SK-N-SH (cell line): ENCODE measurements at regions not wholly inside any gene's neighbourhood (a gene's known extent, or its start where the extent isn't known, plus 50 kb on each side); places are given as distances from the start of the nearest gene placed in this dataset.

Experiments used
- CTCF ChIA-PET: fragments of 300-600, 350-600 bp; formaldehyde crosslinking; extraction: SDS; loops from one replicate; lab custom pipeline; 2021; lab: Yijun Ruan, JAX
- POLR2A ChIA-PET: fragments of 350-600 bp; sonication (Branson Sonifier 250); formaldehyde crosslinking; extraction: SDS; loops from one replicate; lab custom pipeline; 2020; ENCODE audit warnings: antibody characterized with exemption, inconsistent platforms; lab: Yijun Ruan, JAX
- DNase-seq: peaks from one replicate; pipeline ENCODE4 v3.0.0; 2012
- H2AFZ ChIP-seq: fragments of 200-600 bp; sonication (generic); 2 replicates; pipeline ENCODE4 v1.8.1; 2016; ENCODE audit warnings: antibody characterized with exemption, mild to moderate bottlenecking, low read depth
- H3F3A ChIP-seq: fragments of 200-600 bp; sonication (generic); replicated peaks from 2 replicates; pipeline ENCODE3; 2016; ENCODE audit warnings: antibody characterized with exemption, mild to moderate bottlenecking; ENCODE audit not compliant: insufficient read depth
- H3K27ac ChIP-seq, 2 experiments: fragments of 200-500 bp in 1 of 2; fragments of 200-600 bp in 1 of 2; sonication (Bioruptor generic) in 1 of 2; sonication (generic), shearing (Covaris generic) in 1 of 2; 2 replicates each; pipeline versions ENCODE4 v1.5.1 to v1.6.1; 2014 to 2016; ENCODE audit warnings: low read depth in 2 of 2, inconsistent platforms in 1 of 2, low read length in 1 of 2, mild to moderate bottlenecking in 1 of 2, mixed read lengths in 1 of 2
- H3K27me3 ChIP-seq: fragments of 200-600 bp; sonication (generic), shearing (Covaris generic); 2 replicates; pipeline ENCODE4 v1.6.1; 2016; ENCODE audit warnings: mixed run types; ENCODE audit not compliant: insufficient read depth
- H3K36me3 ChIP-seq, 2 experiments: fragments of 200-500 bp in 1 of 2; fragments of 200-600 bp in 1 of 2; sonication (Bioruptor generic) in 1 of 2; sonication (generic) in 1 of 2; replicated peaks in 1 of 2; 2 replicates each; pipeline versions ENCODE3 to v1.5.1; 2014 to 2016; ENCODE audit warnings: low read length in 1 of 2, mild to moderate bottlenecking in 1 of 2; ENCODE audit not compliant: insufficient read depth in 2 of 2, control insufficient read depth in 1 of 2
- H3K4me1 ChIP-seq, 2 experiments: fragments of 200-500 bp in 1 of 2; fragments of 200-600 bp in 1 of 2; sonication (Bioruptor generic) in 1 of 2; sonication (generic), shearing (Covaris generic) in 1 of 2; 2 replicates each; pipeline versions ENCODE4 v1.5.1 to v1.6.1; 2014 to 2016; ENCODE audit warnings: low read depth in 1 of 2, low read length in 1 of 2, mixed run types in 1 of 2; ENCODE audit not compliant: insufficient read depth in 2 of 2, control insufficient read depth in 1 of 2
- H3K4me2 ChIP-seq: fragments of 200-600 bp; sonication (generic), shearing (Covaris generic); 2 replicates; pipeline ENCODE4 v1.6.1; 2017; ENCODE audit warnings: mixed run types
- H3K4me3 ChIP-seq, 2 experiments: fragments of 200-500 bp in 1 of 2; fragments of 200-600 bp in 1 of 2; sonication (Bioruptor generic) in 1 of 2; sonication (generic), shearing (Covaris generic) in 1 of 2; 2 replicates each; pipeline versions ENCODE4 v1.5.1 to v1.8.1; 2014 to 2016; ENCODE audit warnings: low read depth in 2 of 2, inconsistent platforms in 1 of 2, low read length in 1 of 2, mild to moderate bottlenecking in 1 of 2, mixed read lengths in 1 of 2, moderate library complexity in 1 of 2
- H3K79me2 ChIP-seq: fragments of 200-600 bp; sonication (generic); 2 replicates; pipeline ENCODE4 v1.8.1; 2017; ENCODE audit warnings: mild to moderate bottlenecking; ENCODE audit not compliant: insufficient read depth
- H3K9ac ChIP-seq: fragments of 200-600 bp; sonication (generic); 2 replicates; pipeline ENCODE4 v1.6.1; 2017; ENCODE audit warnings: mixed run types
- H3K9me2 ChIP-seq: fragments of 200-600 bp; sonication (generic); 2 replicates; pipeline ENCODE4 v1.6.1; 2017; ENCODE audit warnings: mixed run types
- H3K9me3 ChIP-seq: fragments of 200-600 bp; sonication (generic); 2 replicates; pipeline ENCODE4 v1.6.1; 2017; ENCODE audit warnings: mixed run types, mild to moderate bottlenecking, moderate library complexity
- H4K20me1 ChIP-seq: fragments of 200-600 bp; sonication (generic); 2 replicates; pipeline ENCODE4 v1.6.1; 2017; ENCODE audit warnings: mild to moderate bottlenecking, mixed run types; ENCODE audit not compliant: insufficient read depth
- FOSL2 ChIP-seq: IDR thresholded peaks from 2 replicates; pipeline ENCODE4 v1.4.0; 2012; ENCODE audit warnings: low read depth, mild to moderate bottlenecking, moderate library complexity, borderline replicate concordance
- MXI1 ChIP-seq: IDR thresholded peaks from 2 replicates; pipeline ENCODE4 v1.6.1; 2012; ENCODE audit warnings: mild to moderate bottlenecking, low read depth, low read length, improper control_type of control experiment
- RFX5 ChIP-seq: IDR thresholded peaks from 2 replicates; pipeline ENCODE4 v1.6.1; 2012; ENCODE audit warnings: mild to moderate bottlenecking, improper control_type of control experiment, low read length
- SIN3A ChIP-seq: IDR thresholded peaks from 2 replicates; pipeline ENCODE4 v1.6.1; 2012; ENCODE audit warnings: low read depth, mild to moderate bottlenecking, low read length, moderate library complexity, borderline replicate concordance
- TAF1 ChIP-seq: IDR thresholded peaks from 2 replicates; pipeline ENCODE4 v1.6.1; 2012; ENCODE audit warnings: low read depth, mild to moderate bottlenecking, low read length, moderate library complexity, borderline replicate concordance
- TCF12 ChIP-seq: IDR thresholded peaks from 2 replicates; pipeline ENCODE4 v1.4.0; 2012
- TEAD4 ChIP-seq: IDR thresholded peaks from 2 replicates; pipeline ENCODE4 v1.4.0; 2012; ENCODE audit warnings: mild to moderate bottlenecking, borderline replicate concordance; ENCODE audit not compliant: insufficient read depth
- YY1 ChIP-seq: IDR thresholded peaks from 2 replicates; pipeline ENCODE4 v1.4.0; 2012; ENCODE audit warnings: low read depth, mild to moderate bottlenecking
- WGBS: methylation state at CpG from one replicate; pipeline ENCODE4 v1.1.6; 2017; ENCODE audit warnings: low lambda C conversion rate; 5-methylcytosine and 5-hydroxymethylcytosine counted together
- TF ChIP-seq, protein P1 (sequence below): fragments of 200-600 bp; sonication (generic); IDR thresholded peaks from 2 replicates; pipeline ENCODE4 v1.6.1; 2017; ENCODE audit warnings: antibody characterized with exemption, mild to moderate bottlenecking, moderate library complexity
- TF ChIP-seq, protein P2 (sequence below): IDR thresholded peaks from 2 replicates; pipeline ENCODE4 v1.4.0; 2012; ENCODE audit warnings: low read depth, borderline replicate concordance
- TF ChIP-seq, protein P3 (sequence below): fragments of 150-350 bp; IDR thresholded peaks from 2 replicates; pipeline ENCODE4 v1.6.1; 2016; ENCODE audit warnings: mild to moderate bottlenecking, low read depth, low read length

DNA sequence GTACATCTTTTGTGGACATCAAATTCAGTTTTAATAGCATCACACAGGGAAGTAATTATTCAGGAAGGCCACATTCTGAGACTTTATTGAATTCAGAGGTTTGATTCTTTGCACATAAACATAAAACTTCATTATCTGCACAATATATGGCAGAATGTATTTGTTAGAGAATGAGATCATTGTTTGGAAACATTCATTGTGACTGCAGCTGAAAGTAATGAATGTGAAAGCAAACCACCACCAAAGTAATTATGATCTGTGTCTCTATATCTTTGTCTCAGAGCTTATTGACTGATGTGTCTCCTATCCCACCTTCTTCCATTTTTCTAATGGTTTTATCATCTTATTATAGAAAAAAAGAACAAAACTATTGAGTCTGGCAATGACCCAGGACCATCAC is 340.9 kb upstream of the PCDH15 start:
- no peaks in the 10 kb centered on the region for H3K79me2 ChIP-seq
- H3K4me1 ChIP-seq: no peaks in the 10 kb centered on the region
- ChIA-PET CTCF (interaction anchor here (1.0 kb wide), 2 partner anchors 9 to 50 kb away, joined by 3 to 4 read pairs; no protein-coding TSS in a partner anchor), POLR2A (no interaction called here)
- no peak for TF ChIP-seq TCF12
- TF ChIP-seq SIN3A: no peak
- TF ChIP-seq, protein P1, sequence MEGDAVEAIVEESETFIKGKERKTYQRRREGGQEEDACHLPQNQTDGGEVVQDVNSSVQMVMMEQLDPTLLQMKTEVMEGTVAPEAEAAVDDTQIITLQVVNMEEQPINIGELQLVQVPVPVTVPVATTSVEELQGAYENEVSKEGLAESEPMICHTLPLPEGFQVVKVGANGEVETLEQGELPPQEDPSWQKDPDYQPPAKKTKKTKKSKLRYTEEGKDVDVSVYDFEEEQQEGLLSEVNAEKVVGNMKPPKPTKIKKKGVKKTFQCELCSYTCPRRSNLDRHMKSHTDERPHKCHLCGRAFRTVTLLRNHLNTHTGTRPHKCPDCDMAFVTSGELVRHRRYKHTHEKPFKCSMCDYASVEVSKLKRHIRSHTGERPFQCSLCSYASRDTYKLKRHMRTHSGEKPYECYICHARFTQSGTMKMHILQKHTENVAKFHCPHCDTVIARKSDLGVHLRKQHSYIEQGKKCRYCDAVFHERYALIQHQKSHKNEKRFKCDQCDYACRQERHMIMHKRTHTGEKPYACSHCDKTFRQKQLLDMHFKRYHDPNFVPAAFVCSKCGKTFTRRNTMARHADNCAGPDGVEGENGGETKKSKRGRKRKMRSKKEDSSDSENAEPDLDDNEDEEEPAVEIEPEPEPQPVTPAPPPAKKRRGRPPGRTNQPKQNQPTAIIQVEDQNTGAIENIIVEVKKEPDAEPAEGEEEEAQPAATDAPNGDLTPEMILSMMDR: no peak
- TF ChIP-seq FOSL2: no peak
- no peak for TF ChIP-seq RFX5
- TF ChIP-seq, protein P2, sequence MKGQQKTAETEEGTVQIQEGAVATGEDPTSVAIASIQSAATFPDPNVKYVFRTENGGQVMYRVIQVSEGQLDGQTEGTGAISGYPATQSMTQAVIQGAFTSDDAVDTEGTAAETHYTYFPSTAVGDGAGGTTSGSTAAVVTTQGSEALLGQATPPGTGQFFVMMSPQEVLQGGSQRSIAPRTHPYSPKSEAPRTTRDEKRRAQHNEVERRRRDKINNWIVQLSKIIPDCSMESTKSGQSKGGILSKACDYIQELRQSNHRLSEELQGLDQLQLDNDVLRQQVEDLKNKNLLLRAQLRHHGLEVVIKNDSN: no peak
- no peak for TF ChIP-seq TEAD4
- TF ChIP-seq, protein P3, sequence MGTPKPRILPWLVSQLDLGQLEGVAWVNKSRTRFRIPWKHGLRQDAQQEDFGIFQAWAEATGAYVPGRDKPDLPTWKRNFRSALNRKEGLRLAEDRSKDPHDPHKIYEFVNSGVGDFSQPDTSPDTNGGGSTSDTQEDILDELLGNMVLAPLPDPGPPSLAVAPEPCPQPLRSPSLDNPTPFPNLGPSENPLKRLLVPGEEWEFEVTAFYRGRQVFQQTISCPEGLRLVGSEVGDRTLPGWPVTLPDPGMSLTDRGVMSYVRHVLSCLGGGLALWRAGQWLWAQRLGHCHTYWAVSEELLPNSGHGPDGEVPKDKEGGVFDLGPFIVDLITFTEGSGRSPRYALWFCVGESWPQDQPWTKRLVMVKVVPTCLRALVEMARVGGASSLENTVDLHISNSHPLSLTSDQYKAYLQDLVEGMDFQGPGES: no peak
- DNase-seq: no peak
- H3K4me2 ChIP-seq: no peak overlapping the region
- no peak overlapping the region for H3K4me3 ChIP-seq
- H3K27ac ChIP-seq: no peak overlapping the region; a peak in 1 of 4 replicates
- no peaks in the 10 kb centered on the region for H3K9me3 ChIP-seq
- H2AFZ ChIP-seq: no peak overlapping the region
- no peaks in the 10 kb centered on the region for H3K27me3 ChIP-seq
- no peaks in the 10 kb centered on the region for H3K36me3 ChIP-seq
- no peaks in the 10 kb centered on the region for H3F3A ChIP-seq
- no peaks in the 10 kb centered on the region for H3K9me2 ChIP-seq
- no peak overlapping the region for H3K9ac ChIP-seq
- H4K20me1 ChIP-seq: no peaks in the 10 kb centered on the region

DNA sequence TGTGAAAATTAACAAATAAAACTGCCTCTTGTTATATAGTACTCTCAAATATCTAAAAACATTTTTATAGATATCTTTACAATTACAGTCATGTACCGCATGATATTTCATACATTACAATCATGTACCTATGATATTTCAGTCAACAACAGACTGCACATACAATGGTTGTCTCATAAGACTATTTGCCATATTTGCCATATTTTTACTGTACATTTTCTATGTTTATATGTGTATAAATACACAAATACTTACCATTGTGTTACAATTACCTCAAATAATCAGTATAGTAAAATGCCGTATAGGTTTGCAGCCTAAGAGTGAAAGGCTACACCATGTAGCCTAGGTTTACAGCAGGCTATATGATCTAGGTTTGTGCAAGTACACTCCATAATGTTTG is 336.0 kb upstream of the PCDH15 start:
- Histone ChIP-seq H3F3A (no peaks in the 10 kb centered on the region), H3K4me2 (no peak overlapping the region), H2AFZ (no peak overlapping the region), H3K4me1 (no peaks in the 10 kb centered on the region), H3K9ac (no peak overlapping the region), H4K20me1 (no peaks in the 10 kb centered on the region), H3K79me2 (no peaks in the 10 kb centered on the region), H3K4me3 (no peak overlapping the region), H3K9me3 (no peaks in the 10 kb centered on the region), H3K36me3 (no peaks in the 10 kb centered on the region), H3K27ac (no peak overlapping the region), H3K27me3 (no peaks in the 10 kb centered on the region), H3K9me2 (no peaks in the 10 kb centered on the region)
- 90% methylated on average over 2 of the region's 2 CpGs for WGBS
- POLR2A ChIA-PET: no interaction called here
- TF ChIP-seq TAF1: no peak
- no peak for TF ChIP-seq TCF12
- no peak for TF ChIP-seq MXI1
- no peak for TF ChIP-seq FOSL2
- no peak for TF ChIP-seq YY1
- CTCF ChIA-PET: no interaction called here
- no peak for DNase-seq
